H9 (cell line): ENCODE measurements at regions not wholly inside any gene's neighbourhood (a gene's known extent, or its start where the extent isn't known, plus 50 kb on each side); places are given as distances from the start of the nearest gene placed in this dataset.

Source experiments
- DNase-seq: peaks from one replicate; pipeline ENCODE4 v3.0.0-alpha.2; 2017
- H2AFZ ChIP-seq: one replicate; pipeline ENCODE4 v1.6.1; 2013; ENCODE audit warnings: mild to moderate bottlenecking, low read length, control low read depth, moderate library complexity
- H2AK5ac ChIP-seq: 2 replicates; pipeline ENCODE4 v1.6.1; 2013; ENCODE audit warnings: low read length, control low read depth, mixed read lengths; ENCODE audit not compliant: insufficient read length
- H2BK120ac ChIP-seq: one replicate; pipeline ENCODE4 v1.6.1; 2013; ENCODE audit warnings: low read depth, mild to moderate bottlenecking, low read length, control low read depth, inconsistent platforms; ENCODE audit not compliant: poor library complexity, severe bottlenecking
- H2BK12ac ChIP-seq: 2 replicates; pipeline ENCODE4 v1.6.1; 2013; ENCODE audit warnings: low read length, control low read depth, mixed read lengths, low read depth; ENCODE audit not compliant: insufficient read length
- H2BK15ac ChIP-seq: 2 replicates; pipeline ENCODE4 v1.6.1; 2013; ENCODE audit warnings: low read depth, low read length, control low read depth
- H2BK20ac ChIP-seq: one replicate; pipeline ENCODE4 v1.6.1; 2013; ENCODE audit warnings: low read depth, mild to moderate bottlenecking, low read length, control low read depth, inconsistent platforms; ENCODE audit not compliant: poor library complexity, severe bottlenecking
- H2BK5ac ChIP-seq: 2 replicates; pipeline ENCODE4 v1.6.1; 2013; ENCODE audit warnings: low read length, control low read depth, mixed read lengths; ENCODE audit not compliant: insufficient read length
- H3K14ac ChIP-seq: 2 replicates; pipeline ENCODE4 v1.6.1; 2013; ENCODE audit warnings: low read length, control low read depth; ENCODE audit not compliant: insufficient read depth
- H3K18ac ChIP-seq: 2 replicates; pipeline ENCODE4 v1.6.1; 2013; ENCODE audit warnings: low read depth, mild to moderate bottlenecking, mixed read lengths, low read length, control low read depth; ENCODE audit not compliant: insufficient read length
- H3K23ac ChIP-seq: 2 replicates; pipeline ENCODE4 v1.6.1; 2013; ENCODE audit warnings: low read length, control low read depth, mixed read lengths, low read depth; ENCODE audit not compliant: insufficient read length
- H3K23me2 ChIP-seq: 2 replicates; pipeline ENCODE4 v1.6.1; 2013; ENCODE audit warnings: low read depth, mild to moderate bottlenecking, mixed read lengths, low read length, control low read depth; ENCODE audit not compliant: insufficient read length, poor library complexity, severe bottlenecking
- H3K27ac ChIP-seq: 2 replicates; pipeline ENCODE4 v1.5.1; 2013; ENCODE audit warnings: low read length, control low read depth, mixed read lengths, low read depth; ENCODE audit not compliant: insufficient read length
- H3K27me3 ChIP-seq: 2 replicates; pipeline ENCODE4 v1.6.1; 2013; ENCODE audit warnings: low read length, control low read depth, inconsistent platforms; ENCODE audit not compliant: insufficient read depth
- H3K4ac ChIP-seq: 2 replicates; pipeline ENCODE4 v1.6.1; 2013; ENCODE audit warnings: low read depth, mild to moderate bottlenecking, control low read depth, inconsistent platforms, low read length, moderate library complexity
- H3K4me1 ChIP-seq: 2 replicates; pipeline ENCODE4 v1.6.1; 2013; ENCODE audit warnings: low read length, control low read depth, inconsistent platforms; ENCODE audit not compliant: insufficient read depth
- H3K4me2 ChIP-seq: 2 replicates; pipeline ENCODE4 v1.6.1; 2013; ENCODE audit warnings: low read length, control low read depth, mixed read lengths; ENCODE audit not compliant: insufficient read length, insufficient read depth
- H3K56ac ChIP-seq: 2 replicates; pipeline ENCODE4 v1.6.1; 2013; ENCODE audit warnings: low read depth, mild to moderate bottlenecking, mixed read lengths, low read length, control low read depth; ENCODE audit not compliant: insufficient read length
- H3K79me1 ChIP-seq: 2 replicates; pipeline ENCODE4 v1.6.1; 2013; ENCODE audit warnings: low read depth, mild to moderate bottlenecking, moderate library complexity, low read length, control low read depth, inconsistent platforms; ENCODE audit not compliant: insufficient read depth, poor library complexity, severe bottlenecking
- H3K79me2 ChIP-seq: 2 replicates; pipeline ENCODE4 v1.6.1; 2013; ENCODE audit warnings: low read length, control low read depth, inconsistent platforms; ENCODE audit not compliant: insufficient read depth
- H3K9ac ChIP-seq: 2 replicates; pipeline ENCODE4 v1.6.1; 2013; ENCODE audit warnings: low read length, control low read depth, mixed read lengths; ENCODE audit not compliant: insufficient read length; ENCODE audit errors: extremely low read depth
- H3K9me3 ChIP-seq: one replicate; pipeline ENCODE4 v1.6.1; 2013; ENCODE audit warnings: low read depth, low read length, inconsistent platforms; ENCODE audit not compliant: control insufficient read depth
- H3T11ph ChIP-seq: one replicate; pipeline ENCODE4 v1.6.1; 2013; ENCODE audit warnings: mild to moderate bottlenecking, low read length, control low read depth, inconsistent platforms
- H4K20me1 ChIP-seq: one replicate; pipeline ENCODE4 v1.6.1; 2013; ENCODE audit not compliant: control insufficient read depth, insufficient read length, insufficient read depth
- H4K5ac ChIP-seq: 2 replicates; pipeline ENCODE4 v1.6.1; 2013; ENCODE audit warnings: low read depth, mild to moderate bottlenecking, mixed read lengths, low read length, control low read depth; ENCODE audit not compliant: insufficient read length
- H4K8ac ChIP-seq: replicated peaks from 2 replicates; pipeline ENCODE4 v1.6.1; 2013; ENCODE audit warnings: low read length, control low read depth, mixed read lengths, low read depth; ENCODE audit not compliant: insufficient read length
- H4K91ac ChIP-seq: 2 replicates; pipeline ENCODE4 v1.6.1; 2013; ENCODE audit warnings: low read depth, mild to moderate bottlenecking, moderate library complexity, mixed read lengths, low read length, control low read depth; ENCODE audit not compliant: insufficient read length
- H3K27ac Mint-ChIP-seq, 3 experiments: 2 replicates in 2 of 3; 3 replicates in 1 of 3; pipeline ENCODE4 v1.8.0; 2020 to 2021; ENCODE audit warnings: mixed read lengths in 3 of 3, mild to moderate bottlenecking in 1 of 3, moderate library complexity in 1 of 3
- H3K27me3 Mint-ChIP-seq: 2 replicates; pipeline ENCODE4 v1.8.0; 2021; ENCODE audit warnings: low read depth, mild to moderate bottlenecking, moderate library complexity, mixed read lengths
- H3K36me3 Mint-ChIP-seq, 3 experiments: 2 replicates in 2 of 3; 3 replicates in 1 of 3; pipeline ENCODE4 v1.8.0; 2020 to 2021; ENCODE audit warnings: low read depth in 3 of 3, mixed read lengths in 3 of 3; ENCODE audit not compliant: insufficient read depth in 1 of 3
- H3K4me1 Mint-ChIP-seq, 2 experiments: 2 replicates each; pipeline ENCODE4 v1.8.0; 2020; ENCODE audit warnings: mixed read lengths in 2 of 2
- H3K4me3 Mint-ChIP-seq, 2 experiments: 2 replicates in 1 of 2; 3 replicates in 1 of 2; pipeline ENCODE4 v1.8.0; 2020 to 2021; ENCODE audit warnings: mild to moderate bottlenecking in 2 of 2, mixed read lengths in 2 of 2, moderate library complexity in 1 of 2
- H3K9me3 Mint-ChIP-seq, 2 experiments: 2 replicates in 1 of 2; 3 replicates in 1 of 2; pipeline ENCODE4 v1.8.0; 2020; ENCODE audit warnings: mild to moderate bottlenecking in 2 of 2, mixed read lengths in 2 of 2, moderate library complexity in 1 of 2
- WGBS: extraction: QIAGEN DNeasy Blood & Tissue Kit; methylation state at CpG from one replicate; pipeline ENCODE4 v1.1.7; 2013; ENCODE audit warnings: missing lambda C conversion rate, low lambda C conversion rate, mixed read lengths; ENCODE audit not compliant: insufficient read length; ENCODE audit errors: extremely low coverage; 5-methylcytosine and 5-hydroxymethylcytosine counted together
- TF ChIP-seq, protein P1 (sequence below): fragments of 200-600 bp; sonication (generic); conservative IDR thresholded peaks from 3 replicates; pipeline ENCODE4 v1.8.0; 2021; ENCODE audit warnings: antibody characterized with exemption, mild to moderate bottlenecking

DNA sequence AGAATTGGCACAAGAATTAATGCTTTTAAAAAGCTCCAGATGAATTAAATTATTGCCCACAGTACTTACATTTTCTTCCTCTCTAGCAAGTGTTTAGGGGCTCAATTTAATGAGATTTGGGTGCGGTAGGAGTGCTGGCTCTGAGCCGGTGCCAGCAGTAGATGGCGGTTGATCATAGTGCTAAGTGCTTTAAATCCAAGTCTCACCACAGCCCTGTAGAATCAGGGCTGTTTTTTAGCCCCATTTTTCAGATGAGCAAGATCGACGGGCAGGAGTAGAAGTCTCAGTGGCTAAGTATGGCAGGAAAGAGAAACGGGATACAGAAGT lies 136.9 kb upstream of the SALL4 start:
- WGBS: no CpG with 5 or more reads among the region's 6 CpGs
- H4K5ac ChIP-seq: no peak overlapping the region
- no peak for DNase-seq
- no peak overlapping the region for H3K56ac ChIP-seq
- H2BK12ac ChIP-seq: no peak overlapping the region
- no peak overlapping the region for H3K18ac ChIP-seq
- no peaks in the 10 kb centered on the region for H4K20me1 ChIP-seq
- H3K4me1 ChIP-seq: no peaks in the 10 kb centered on the region
- no peak overlapping the region for H3K4ac ChIP-seq
- no peaks in the 10 kb centered on the region for H3K79me2 ChIP-seq
- H2BK5ac ChIP-seq: no peak overlapping the region
- no peaks in the 10 kb centered on the region for H3K23me2 ChIP-seq
- H3K27ac Mint-ChIP-seq: peak overlapping the region in 1 of 3 experiments; percentile 75; a peak in 2 of 7 replicates
- H3K4me3 Mint-ChIP-seq: no peak overlapping the region
- no peak overlapping the region for H2BK20ac ChIP-seq
- no peak overlapping the region for H2BK15ac ChIP-seq
- H3K4me2 ChIP-seq: no peak overlapping the region
- no peak overlapping the region for H3K14ac ChIP-seq
- H3K23ac ChIP-seq: no peak overlapping the region
- no peaks in the 10 kb centered on the region for H3K79me1 ChIP-seq
- no peak overlapping the region for H4K91ac ChIP-seq
- H3K27ac ChIP-seq: no peak overlapping the region
- H3T11ph ChIP-seq: no peak overlapping the region
- H2AK5ac ChIP-seq: no peak overlapping the region
- H3K9me3 ChIP-seq: no peaks in the 10 kb centered on the region
- no peaks in the 10 kb centered on the region for H3K27me3 ChIP-seq
- H2BK120ac ChIP-seq: no peak overlapping the region
- peaks cover 2 to 10% of the 10 kb centered on the region in 2 experiments for H3K4me1 Mint-ChIP-seq
- no peaks in the 10 kb centered on the region for H3K36me3 Mint-ChIP-seq
- no peaks in the 10 kb centered on the region for H3K9me3 Mint-ChIP-seq
- no peak overlapping the region for H2AFZ ChIP-seq
- H3K9ac ChIP-seq: no peak overlapping the region
- TF ChIP-seq, protein P1, sequence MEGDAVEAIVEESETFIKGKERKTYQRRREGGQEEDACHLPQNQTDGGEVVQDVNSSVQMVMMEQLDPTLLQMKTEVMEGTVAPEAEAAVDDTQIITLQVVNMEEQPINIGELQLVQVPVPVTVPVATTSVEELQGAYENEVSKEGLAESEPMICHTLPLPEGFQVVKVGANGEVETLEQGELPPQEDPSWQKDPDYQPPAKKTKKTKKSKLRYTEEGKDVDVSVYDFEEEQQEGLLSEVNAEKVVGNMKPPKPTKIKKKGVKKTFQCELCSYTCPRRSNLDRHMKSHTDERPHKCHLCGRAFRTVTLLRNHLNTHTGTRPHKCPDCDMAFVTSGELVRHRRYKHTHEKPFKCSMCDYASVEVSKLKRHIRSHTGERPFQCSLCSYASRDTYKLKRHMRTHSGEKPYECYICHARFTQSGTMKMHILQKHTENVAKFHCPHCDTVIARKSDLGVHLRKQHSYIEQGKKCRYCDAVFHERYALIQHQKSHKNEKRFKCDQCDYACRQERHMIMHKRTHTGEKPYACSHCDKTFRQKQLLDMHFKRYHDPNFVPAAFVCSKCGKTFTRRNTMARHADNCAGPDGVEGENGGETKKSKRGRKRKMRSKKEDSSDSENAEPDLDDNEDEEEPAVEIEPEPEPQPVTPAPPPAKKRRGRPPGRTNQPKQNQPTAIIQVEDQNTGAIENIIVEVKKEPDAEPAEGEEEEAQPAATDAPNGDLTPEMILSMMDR: no peak
- no peaks in the 10 kb centered on the region for H3K27me3 Mint-ChIP-seq
- H4K8ac ChIP-seq: no peak overlapping the region
